Embryonic facial prominence (tissue), 1 donor: ENCODE measurements at regions not wholly inside any gene's neighbourhood (a gene's known extent, or its start where the extent isn't known, plus 50 kb on each side); places are given as distances from the start of the nearest gene placed in this dataset.
"Not testable (repeated sequence)": the region's sequence is repeated elsewhere in the genome, so short reads cannot be mapped to it uniquely, and the experiment has no call there.

ENCODE experiments used
- DNase-seq: peaks from one replicate; pipeline ENCODE4 v3.0.0-alpha.2; 2016; ENCODE audit errors: extremely low spot score

- DNase-seq, result no peak
Measured at GRCh38 chr12:5308996-5309395, 122.9 kb upstream of the NTF3 start.

DNA sequence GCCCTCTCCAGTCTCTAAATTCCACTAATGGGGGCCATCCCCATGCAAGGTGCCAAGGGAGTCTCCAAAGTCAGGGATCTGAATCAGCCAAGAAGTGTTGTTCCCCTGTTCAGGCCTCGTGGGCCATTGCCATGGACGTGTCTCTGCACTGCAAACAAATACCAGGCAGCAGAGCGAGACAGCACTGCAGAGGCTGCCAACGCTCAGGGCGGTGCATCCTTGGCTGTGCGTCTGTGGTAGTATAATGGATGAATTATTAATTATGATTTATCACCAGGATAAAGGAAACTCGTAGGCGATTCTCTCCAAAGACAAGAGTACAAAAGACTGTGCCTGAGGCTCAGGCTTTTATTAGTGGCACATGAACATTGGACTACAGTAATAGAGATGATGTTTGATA lies 122.3 kb upstream of the NTF3 start:
- no peak for DNase-seq

DNA sequence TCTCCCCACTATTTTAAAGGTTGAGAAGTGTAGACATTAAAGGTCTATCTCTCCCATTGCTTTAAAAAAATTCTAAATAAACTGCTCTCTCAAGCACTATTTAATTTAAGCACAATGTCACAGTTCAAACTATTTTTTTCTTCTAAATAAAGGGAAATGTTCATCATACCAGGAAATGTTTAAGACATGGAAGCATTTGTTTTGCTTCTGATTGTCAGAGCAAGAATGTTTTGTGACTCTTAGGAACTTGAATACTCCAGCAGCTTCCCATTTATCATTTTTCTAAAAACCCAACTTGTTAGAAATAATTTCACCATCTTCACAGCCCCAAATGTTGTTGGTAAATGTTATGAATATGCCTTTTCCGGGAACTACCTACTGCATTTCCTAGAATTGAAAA lies 121.8 kb upstream of the NTF3 start:
- DNase-seq, result no peak

DNA sequence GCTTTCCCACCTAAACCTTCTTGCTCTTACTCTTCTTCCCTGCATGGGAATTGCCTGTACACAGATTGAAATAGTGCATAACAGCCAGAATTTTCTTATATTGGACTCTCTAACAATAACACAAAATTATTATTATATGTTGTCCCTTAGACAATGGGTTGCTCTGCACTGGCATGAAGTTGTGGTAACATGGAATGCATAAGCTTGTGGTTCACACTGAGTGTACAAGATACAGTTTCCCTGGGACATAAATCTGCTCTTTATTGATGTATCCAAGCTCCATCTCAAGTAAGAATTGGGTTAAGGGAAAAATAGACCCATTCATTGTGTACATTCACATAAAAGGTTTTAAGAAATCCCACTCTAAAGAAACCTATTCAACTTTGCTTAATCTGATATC lies 114.4 kb upstream of the NTF3 start:
- DNase-seq, result no peak

- DNase-seq, result no peak
Measured at GRCh38 chr12:5318874-5319273, 113.0 kb upstream of the NTF3 start.

DNA sequence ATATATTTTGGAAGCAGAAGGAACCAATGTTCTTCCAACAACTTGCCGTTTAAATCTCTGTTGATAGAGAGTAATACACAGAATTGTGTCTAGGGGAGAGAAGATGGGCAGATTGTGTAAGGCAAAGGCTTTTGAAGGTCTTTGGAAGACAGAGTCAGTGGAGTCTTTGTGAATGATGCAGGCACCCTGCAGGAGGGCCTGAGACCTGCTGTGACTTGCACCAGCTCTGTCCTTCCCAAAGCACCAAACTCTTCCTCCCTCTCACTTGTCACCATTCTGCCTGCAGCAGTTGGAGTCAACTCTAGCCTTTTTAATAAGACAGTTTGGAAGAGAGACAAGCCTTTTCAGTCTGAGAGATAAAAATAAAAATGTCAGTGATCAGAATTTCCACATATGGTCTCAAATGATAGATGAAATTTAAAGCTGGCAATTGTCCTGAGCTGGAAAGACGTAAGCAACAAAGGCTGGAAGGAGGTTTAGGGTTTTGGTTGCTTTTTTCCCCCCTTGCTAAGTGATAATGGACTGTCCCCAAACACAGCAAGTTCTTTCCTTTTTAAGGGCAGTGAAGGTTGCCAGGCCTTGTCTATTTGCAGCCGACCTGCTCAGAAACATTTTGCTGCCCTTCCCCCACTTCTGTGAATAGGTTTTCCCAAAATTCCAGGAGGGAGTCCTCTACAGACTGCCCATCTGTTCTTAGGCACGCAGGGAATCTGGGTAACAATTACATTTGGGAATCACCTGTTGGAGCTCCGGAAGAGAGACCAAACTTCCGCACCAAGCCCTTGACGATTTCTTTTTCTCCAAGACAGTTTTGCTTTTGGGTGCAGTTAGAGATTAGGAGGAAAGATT lies 103.0 kb upstream of the NTF3 start:
- DNase-seq, result no peak

DNA sequence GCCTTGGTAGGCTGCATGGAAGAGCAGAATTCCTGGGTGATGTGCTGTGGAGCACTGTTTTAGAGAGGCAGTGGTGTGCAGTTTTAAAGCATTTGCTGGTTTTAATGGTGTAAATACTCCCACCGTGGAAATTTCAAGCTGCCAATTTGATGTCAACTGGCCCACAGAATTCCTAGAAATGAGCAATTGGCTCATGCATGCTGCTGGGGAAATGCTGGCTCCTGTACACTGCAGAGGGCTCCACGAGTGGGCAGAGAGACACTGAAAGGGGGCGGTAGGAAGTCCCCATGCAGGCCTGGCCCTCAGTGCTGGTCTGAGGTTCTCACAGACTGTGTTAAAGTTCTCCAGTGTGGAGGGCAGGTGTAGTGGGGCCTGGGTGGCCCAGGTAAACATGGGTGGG lies 99.4 kb upstream of the NTF3 start:
- DNase-seq, result no peak

- no peak for DNase-seq
Measured at GRCh38 chr12:5333096-5333495, 98.8 kb upstream of the NTF3 start.

DNA sequence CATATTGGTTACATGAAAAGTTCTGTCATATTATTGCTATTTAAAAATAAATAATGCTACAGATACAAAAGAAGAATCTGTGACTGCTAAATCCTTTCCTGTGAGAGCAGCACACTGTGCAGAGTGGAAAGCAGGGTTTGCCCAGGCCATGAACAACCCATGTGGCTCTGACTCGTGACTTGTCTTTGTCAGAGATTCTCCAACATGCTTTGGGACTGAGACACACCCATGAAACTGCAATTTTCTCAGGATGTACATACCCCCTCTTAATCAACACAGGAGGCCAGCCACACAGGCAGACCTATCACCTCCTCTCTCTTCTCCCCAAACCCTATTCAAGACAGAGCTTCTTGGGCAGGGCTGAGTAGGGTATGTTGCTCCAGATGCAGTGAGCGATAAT lies 96.8 kb upstream of the NTF3 start:
- no peak for DNase-seq

- DNase-seq, result not testable (repeated sequence)
Measured at GRCh38 chr12:5341086-5341485, 90.8 kb upstream of the NTF3 start.

DNA sequence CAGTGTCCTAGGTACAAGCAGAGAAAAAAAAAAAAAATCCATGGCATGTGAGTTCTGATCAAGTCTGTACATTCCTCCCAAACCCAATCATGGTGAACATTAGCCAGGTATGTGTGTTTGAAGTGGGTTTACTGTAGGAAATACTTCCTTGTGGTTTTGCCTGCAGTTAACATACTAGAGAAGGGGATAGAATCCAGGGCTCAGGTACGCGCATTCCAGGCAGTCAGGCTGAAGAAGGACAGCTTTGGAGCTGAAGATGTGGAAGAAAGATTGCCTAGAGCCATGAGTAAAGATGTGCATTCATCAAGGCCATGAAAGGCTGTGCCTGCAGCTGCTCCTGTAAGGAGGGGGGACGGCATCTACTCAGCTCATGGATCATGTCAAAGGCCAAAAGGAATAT lies 88.2 kb upstream of the NTF3 start:
- DNase-seq, result no peak

DNA sequence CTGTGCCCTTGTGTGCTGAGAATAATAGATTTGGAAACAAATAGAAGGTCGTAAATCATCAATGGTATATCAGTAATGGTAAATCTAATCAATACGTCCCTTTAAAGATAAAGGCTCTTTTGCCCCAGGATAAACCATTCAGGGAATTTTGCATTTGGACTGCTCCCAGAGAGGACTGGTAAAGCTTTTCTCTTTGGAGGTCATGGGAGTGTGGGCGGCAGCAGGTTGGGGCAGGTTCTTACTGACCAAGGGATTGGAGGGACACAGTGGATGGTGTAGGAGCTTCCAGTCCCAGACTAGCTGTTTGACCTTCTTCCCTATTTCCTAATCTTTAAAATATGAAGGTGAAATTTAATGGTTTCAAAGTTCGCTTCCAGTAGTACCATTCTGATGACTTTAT lies 87.8 kb upstream of the NTF3 start:
- no peak for DNase-seq

GRCh38 chr12:5345534-5345933 lies 86.4 kb upstream of the NTF3 start:
- no peak for DNase-seq

DNA sequence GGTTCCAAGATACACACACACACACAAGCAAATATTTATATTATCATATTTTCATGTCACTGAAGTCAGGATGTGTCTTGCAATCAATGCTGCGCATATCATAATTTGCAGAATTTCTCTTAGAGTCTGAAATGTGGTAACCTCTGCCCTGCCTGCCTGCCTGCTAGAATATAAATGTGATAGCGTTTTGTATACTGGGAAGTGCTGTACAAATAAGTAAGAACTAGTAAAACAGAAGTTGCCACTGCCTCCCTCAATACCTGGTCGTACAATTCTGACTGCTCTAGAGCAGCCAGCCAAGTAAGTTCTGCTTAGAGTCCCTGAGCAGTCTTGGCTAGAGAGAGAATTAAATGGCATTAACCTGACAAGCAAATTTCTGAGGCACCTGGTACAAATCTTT lies 83.9 kb upstream of the NTF3 start:
- no peak for DNase-seq

DNA sequence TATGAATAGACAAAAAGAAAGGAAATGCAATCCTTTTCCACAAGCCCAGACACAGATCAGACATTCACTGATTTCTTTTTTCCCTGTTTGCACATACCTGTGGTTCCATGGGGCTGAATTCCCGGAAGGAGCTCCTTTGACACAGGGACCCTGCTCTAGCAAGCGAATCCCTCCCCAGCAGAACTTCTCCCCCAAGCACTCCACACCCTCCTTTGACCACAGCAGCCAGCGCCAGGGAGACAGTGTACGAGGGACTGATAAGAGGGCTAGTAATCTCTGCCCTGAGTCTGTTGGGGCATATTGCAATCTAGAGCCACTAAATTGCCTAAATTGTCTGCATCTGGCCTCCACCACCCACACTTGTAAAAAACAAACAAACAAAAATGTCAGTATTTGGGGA lies 83.4 kb upstream of the NTF3 start:
- no peak for DNase-seq

DNA sequence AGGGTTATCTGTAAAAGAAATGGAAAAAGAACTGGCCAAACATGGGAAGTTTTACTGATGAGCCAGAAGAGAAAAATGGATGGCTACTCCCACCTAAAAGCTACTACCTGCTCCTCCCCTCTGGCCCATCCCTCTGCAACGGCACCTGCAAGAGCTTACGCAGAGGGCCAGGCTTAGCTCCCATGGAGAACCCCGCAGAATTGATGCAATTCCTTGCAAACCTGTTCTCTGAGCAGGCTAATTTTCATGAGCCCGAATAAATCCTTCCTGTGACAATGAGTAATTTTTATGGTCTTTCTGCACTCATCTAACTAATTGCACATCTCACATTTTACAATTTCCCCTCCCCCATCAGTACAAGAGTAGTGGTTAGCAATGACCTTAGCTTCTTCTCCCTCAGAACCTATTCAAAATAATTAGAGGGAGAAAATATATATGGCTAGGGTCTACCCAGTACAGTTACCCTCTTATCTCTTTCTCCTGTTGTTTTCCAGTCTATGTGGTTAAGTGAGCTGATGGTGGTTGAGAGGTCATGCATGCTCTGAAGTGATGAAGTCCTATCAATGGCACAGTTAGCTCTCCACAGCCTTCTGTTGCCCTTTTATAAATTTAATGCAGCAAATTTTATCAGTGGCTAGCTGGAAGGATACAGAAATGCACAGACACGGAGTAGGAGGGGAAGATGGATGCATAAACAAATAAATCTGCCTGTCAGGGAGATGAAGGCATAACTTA lies 67.7 kb upstream of the NTF3 start:
- DNase-seq, result no peak

- DNase-seq, result no peak
Measured at GRCh38 chr12:5369298-5369697, 62.6 kb upstream of the NTF3 start.

DNA sequence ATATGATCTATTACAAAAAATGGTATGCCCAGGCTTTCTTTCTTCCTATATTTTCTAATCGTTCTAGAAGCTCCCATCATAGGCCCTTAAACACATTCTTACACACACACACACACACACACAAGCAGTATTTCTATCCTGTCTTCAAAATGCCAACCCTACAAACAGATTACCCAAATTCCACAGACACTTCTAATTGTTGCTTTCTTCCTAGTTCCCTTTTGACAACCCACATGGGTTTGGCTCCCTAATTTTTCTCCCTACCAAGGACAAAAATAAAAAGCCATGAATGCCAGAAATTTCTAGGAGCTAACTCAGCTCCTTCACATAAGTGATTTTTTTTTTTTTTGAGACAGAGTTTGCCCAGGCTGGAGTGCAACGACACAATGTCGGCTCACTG lies 60.3 kb upstream of the NTF3 start:
- no peak for DNase-seq

GRCh38 chr12:5374713-5375112 lies 57.2 kb upstream of the NTF3 start:
- no peak for DNase-seq

DNA sequence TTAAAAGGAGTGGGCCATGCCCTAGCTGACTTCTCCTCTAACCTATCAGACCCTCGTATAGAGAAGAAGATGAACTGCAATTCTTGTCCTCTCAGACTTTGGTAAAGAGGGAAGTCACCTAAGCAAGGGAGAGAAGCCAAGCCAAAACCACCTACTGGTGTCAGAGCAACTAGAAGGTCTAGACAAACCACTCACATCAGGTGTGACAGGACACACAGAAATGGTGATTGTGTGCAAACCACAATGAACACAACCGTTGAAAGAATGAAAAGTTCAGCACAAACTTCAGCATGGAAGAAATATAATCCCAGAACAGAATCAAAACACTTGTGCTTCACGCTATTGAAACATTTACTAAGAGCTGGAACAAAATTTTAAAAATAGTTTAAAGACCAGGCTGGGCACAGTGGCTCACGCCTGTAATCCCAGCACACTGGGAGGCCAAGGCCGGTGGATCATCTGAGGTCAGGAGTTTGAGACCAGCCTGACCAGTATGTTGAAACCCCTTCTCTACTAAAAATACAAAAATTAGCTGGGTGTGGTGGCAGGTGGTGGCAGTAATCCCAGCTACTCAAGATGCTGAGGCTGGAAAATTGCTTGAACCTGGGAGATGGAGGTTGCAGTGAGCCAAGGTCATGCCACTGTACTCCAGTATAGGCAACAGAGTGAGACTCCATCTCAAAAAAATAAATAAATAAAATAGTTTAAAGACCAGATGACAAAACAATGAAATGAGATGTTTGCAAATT lies 56.2 kb upstream of the NTF3 start:
- no peak for DNase-seq

DNA sequence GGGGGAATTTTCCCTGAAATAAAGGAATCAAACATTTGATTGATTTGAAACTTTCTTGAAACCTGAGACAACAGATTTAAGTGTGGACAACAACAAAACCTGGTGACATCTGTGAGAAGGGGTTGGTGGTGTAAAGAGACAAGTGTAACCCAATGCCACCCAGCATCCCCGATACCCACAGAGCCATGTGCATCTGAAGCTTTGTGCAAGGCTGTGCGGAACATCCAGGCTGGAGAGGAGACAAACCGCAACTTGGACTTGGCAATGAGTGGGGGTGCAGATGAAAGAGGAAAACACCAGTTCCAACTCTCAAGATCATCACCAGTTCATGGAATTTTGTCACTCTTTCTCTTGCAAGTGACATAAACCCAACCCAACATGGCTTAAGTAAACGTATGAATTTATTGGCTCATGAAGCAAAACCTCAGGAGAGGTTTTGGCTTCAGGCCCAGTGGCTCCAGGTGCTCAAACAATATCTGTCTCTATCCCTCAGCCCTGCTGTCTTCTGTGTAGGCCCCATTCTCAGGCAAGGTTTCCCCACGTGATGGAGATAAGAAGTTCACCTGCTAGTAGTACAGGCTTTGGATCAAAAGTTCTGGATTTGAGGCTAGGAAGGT lies 55.2 kb upstream of the NTF3 start:
- DNase-seq, result no peak

GRCh38 chr12:5377997-5378592 lies 53.8 kb upstream of the NTF3 start:
- no peak for DNase-seq
